ENCODE measurements at regions not wholly inside any gene's neighbourhood (a gene's known extent, or its start where the extent isn't known, plus 50 kb on each side); places are given as distances from the start of the nearest gene placed in this dataset.

GRCh38 chr18:34085140-34085739 is 139.5 kb downstream of the NOL4 start:
- CTCF ChIA-PET, result no interaction called here

GRCh38 chr18:34084635-34085034 is 140.1 kb downstream of the NOL4 start:
- DNase-seq (ENCODE audit: low read depth, low spot score) (no peak), ATAC-seq (no peak)
- Histone ChIP-seq H3K27me3 (ENCODE audit: control insufficient read depth, insufficient read depth, low read length) (no peaks in the 10 kb centered on the region), H3K4me1 (ENCODE audit: control insufficient read depth, insufficient read depth, low read length) (no peaks in the 10 kb centered on the region), H3K4me3 (ENCODE audit: low read depth in 2 of 2, low read length in 2 of 2) (no peak overlapping the region), H3K27ac (ENCODE audit: low read length) (no peak overlapping the region), H3K36me3 (ENCODE audit: control insufficient read depth, insufficient read depth, low read length) (no peaks in the 10 kb centered on the region), H3K9me3 (ENCODE audit: control insufficient read depth, insufficient read depth, low read depth, low read length) (no peaks in the 10 kb centered on the region)
- TF ChIP-seq TCF7L2 (IDR thresholded peaks at IDR 0.05; ENCODE audit: low read depth, low read length) (no peak), SIN3A (IDR thresholded peaks at IDR 0.05; ENCODE audit: borderline replicate concordance, insufficient read depth, low read depth, low read length) (no peak), REST (IDR thresholded peaks at IDR 0.05; ENCODE audit: insufficient read depth in 1 of 2, low read depth in 2 of 2, low read length in 1 of 2) (no peak), CTCF (IDR thresholded peaks at IDR 0.05) (no peak), POLR2AphosphoS5 (IDR thresholded peaks at IDR 0.05; ENCODE audit: low read depth, low read length) (no peak)
- intact Hi-C loops (cut with micrococcal nuclease; ENCODE audit: unreplicated experiment) (loop anchor here (10.0 kb wide), 1 partner anchor 1670 kb away; no protein-coding TSS in a partner anchor), in situ Hi-C loops (cut with HindIII; ENCODE audit: low pct_unique_long_range_greater_than_20kb, low sequenced_read_pairs) (no loop called here)
- POLR2A ChIA-PET, result no interaction called here
- CTCF ChIA-PET, result no interaction called here
- no TSS peak for BruUV-seq (replicated peaks)

More at GRCh38 chr18:34085140-34085739, 139.5 kb downstream of the NOL4 start:
- Histone ChIP-seq H3K4me1 (ENCODE audit: control insufficient read depth, insufficient read depth, low read length) (no peaks in the 10 kb centered on the region), H3K4me3 (ENCODE audit: low read depth in 2 of 2, low read length in 2 of 2) (no peak overlapping the region), H3K9me3 (ENCODE audit: control insufficient read depth, insufficient read depth, low read depth, low read length) (no peaks in the 10 kb centered on the region), H3K27ac (ENCODE audit: low read length) (no peak overlapping the region), H3K36me3 (ENCODE audit: control insufficient read depth, insufficient read depth, low read length) (no peaks in the 10 kb centered on the region), H3K27me3 (ENCODE audit: control insufficient read depth, insufficient read depth, low read length) (no peaks in the 10 kb centered on the region)
- POLR2A ChIA-PET, result no interaction called here
- intact Hi-C loops (cut with micrococcal nuclease; ENCODE audit: unreplicated experiment) (loop anchor here (10.0 kb wide), 1 partner anchor 1670 kb away; no protein-coding TSS in a partner anchor), in situ Hi-C loops (cut with HindIII; ENCODE audit: low pct_unique_long_range_greater_than_20kb, low sequenced_read_pairs) (no loop called here)
- ATAC-seq (no peak), DNase-seq (ENCODE audit: low read depth, low spot score) (no peak)
- BruUV-seq (replicated peaks), result no TSS peak
- TF ChIP-seq POLR2AphosphoS5 (IDR thresholded peaks at IDR 0.05; ENCODE audit: low read depth, low read length), result no peak
- no peak for TF ChIP-seq TCF7L2 (IDR thresholded peaks at IDR 0.05; ENCODE audit: low read depth, low read length)
- TF ChIP-seq SIN3A (IDR thresholded peaks at IDR 0.05; ENCODE audit: borderline replicate concordance, insufficient read depth, low read depth, low read length), result no peak
- TF ChIP-seq REST (IDR thresholded peaks at IDR 0.05; ENCODE audit: insufficient read depth in 1 of 2, low read depth in 2 of 2, low read length in 1 of 2), result no peak
- TF ChIP-seq CTCF (IDR thresholded peaks at IDR 0.05), result no peak
